Upper lobe of left lung (tissue), 6 donors: ENCODE measurements at regions not wholly inside any gene's neighbourhood (a gene's known extent, or its start where the extent isn't known, plus 50 kb on each side); places are given as distances from the start of the nearest gene placed in this dataset.

Source experiments
- ATAC-seq, 2 donors: fragments of 200-7000 bp; cut with Tn5 transposase; one replicate each; pipeline ENCODE4 v1.9.1; 2022; ENCODE audit warnings: mild to moderate bottlenecking in 2 of 2, moderate library complexity in 2 of 2; ENCODE audit not compliant: low FRiP score in 2 of 2
- DNase-seq, 2 donors: peaks; one replicate each; pipeline ENCODE4 v3.0.0-alpha.2; 2019 to 2020
- H3K27ac ChIP-seq, 4 donors: fragments of 200-600 bp; sonication (generic); one replicate each; pipeline ENCODE4 v1.5.1; 2016 to 2019
- H3K27me3 ChIP-seq, 4 donors: fragments of 200-600 bp; sonication (generic); one replicate each; pipeline ENCODE4 v1.5.1; 2017 to 2019
- H3K36me3 ChIP-seq, 4 donors: fragments of 200-600 bp; sonication (generic); one replicate each; pipeline ENCODE4 v1.5.1; 2016 to 2019
- H3K4me1 ChIP-seq, 4 donors: fragments of 200-600 bp; sonication (generic); one replicate each; pipeline ENCODE4 v1.5.1; 2018 to 2019
- H3K4me3 ChIP-seq, 4 donors: fragments of 200-600 bp; sonication (generic); one replicate each; pipeline ENCODE4 v1.5.1; 2017 to 2019; ENCODE audit warnings: mild to moderate bottlenecking in 2 of 4, moderate library complexity in 1 of 4
- H3K9me3 ChIP-seq, 4 donors: fragments of 200-600 bp; sonication (generic); one replicate each; pipeline ENCODE4 v1.5.1; 2018 to 2019
- CTCF ChIP-seq, 6 experiments: fragments of 450-650 bp in 4 of 6; fragments of 200-600 bp in 2 of 6; sonication (generic) in 2 of 6; IDR thresholded peaks; one replicate each; pipeline ENCODE4 v1.5.1; 2016 to 2019; ENCODE audit warnings: antibody characterized with exemption in 6 of 6
- EP300 ChIP-seq, 4 donors: sonication (generic); formaldehyde crosslinking; IDR thresholded peaks; one replicate each; pipeline ENCODE4 v1.5.1; 2017; ENCODE audit warnings: antibody characterized with exemption in 4 of 4, control low read depth in 2 of 4
- POLR2A ChIP-seq, 4 donors: fragments of 450-650 bp; IDR thresholded peaks; one replicate each; pipeline ENCODE4 v1.5.1; 2016 to 2017; ENCODE audit warnings: antibody characterized with exemption in 4 of 4, mild to moderate bottlenecking in 2 of 4
- POLR2AphosphoS5 ChIP-seq, 2 donors: sonication (generic); formaldehyde crosslinking; IDR thresholded peaks; one replicate each; pipeline ENCODE4 v1.5.1; 2017; ENCODE audit warnings: antibody characterized with exemption in 2 of 2
- WGBS, 2 donors: methylation state at CpG; one replicate each; pipeline ENCODE4 v1.1.5; 2017 to 2018; 5-methylcytosine and 5-hydroxymethylcytosine counted together
- donor health status: DM: no; HTN: no; CAD: no; lungs with moderate emphysema.
- donor health status: DM: no; HTN: yes; CAD: no; lungs with severe emphysema.

GRCh38 chr18:60846396-60846795, 473.8 kb upstream of the MC4R start:
- Histone ChIP-seq H3K27ac (no peak overlapping the region), H3K4me1 (no peaks in the 10 kb centered on the region), H3K36me3 (no peaks in the 10 kb centered on the region), H3K4me3 (no peak overlapping the region), H3K27me3 (no peaks in the 10 kb centered on the region), H3K9me3 (no peaks in the 10 kb centered on the region)
- ATAC-seq (no peak), DNase-seq (no peak)
- TF ChIP-seq EP300 (IDR thresholded peaks at IDR 0.05) (no peak), POLR2AphosphoS5 (IDR thresholded peaks at IDR 0.05) (no peak), POLR2A (IDR thresholded peaks at IDR 0.05) (no peak), CTCF (IDR thresholded peaks at IDR 0.05) (no peak)
- whole genome bisulfite sequencing, 2 donors, result 50 to 58% methylated on average over 6 of the region's 6 CpGs

GRCh38 chr18:60847517-60847916, 474.9 kb upstream of the MC4R start:
- Histone ChIP-seq H3K4me3 (no peak overlapping the region), H3K27me3 (no peaks in the 10 kb centered on the region), H3K27ac (no peak overlapping the region), H3K9me3 (no peaks in the 10 kb centered on the region), H3K4me1 (no peaks in the 10 kb centered on the region), H3K36me3 (no peaks in the 10 kb centered on the region)
- ATAC-seq, result no peak
- TF ChIP-seq CTCF (IDR thresholded peaks at IDR 0.05) (no peak), POLR2A (IDR thresholded peaks at IDR 0.05) (no peak), POLR2AphosphoS5 (IDR thresholded peaks at IDR 0.05) (no peak), EP300 (IDR thresholded peaks at IDR 0.05) (no peak)
- 66 to 72% methylated on average over 3 of the region's 3 CpGs for WGBS, 2 donors
- no peak for DNase-seq

GRCh38 chr18:60861575-60861974, 471.7 kb upstream of the CDH20 start:
- Histone ChIP-seq H3K27ac (no peak overlapping the region), H3K4me3 (no peak overlapping the region), H3K36me3 (no peaks in the 10 kb centered on the region), H3K4me1 (no peaks in the 10 kb centered on the region), H3K9me3 (no peaks in the 10 kb centered on the region), H3K27me3 (no peaks in the 10 kb centered on the region)
- ATAC-seq (no peak), DNase-seq (no peak)
- TF ChIP-seq POLR2A (IDR thresholded peaks at IDR 0.05) (no peak), CTCF (IDR thresholded peaks at IDR 0.05) (no peak), POLR2AphosphoS5 (IDR thresholded peaks at IDR 0.05) (no peak), EP300 (IDR thresholded peaks at IDR 0.05) (no peak)

GRCh38 chr18:60862988-60863387, 470.2 kb upstream of the CDH20 start:
- ATAC-seq, result no peak
- Histone ChIP-seq H3K36me3 (no peaks in the 10 kb centered on the region), H3K4me3 (no peak overlapping the region), H3K27me3 (no peaks in the 10 kb centered on the region), H3K27ac (no peak overlapping the region), H3K4me1 (no peaks in the 10 kb centered on the region), H3K9me3 (no peaks in the 10 kb centered on the region)
- DNase-seq, result no peak
- TF ChIP-seq POLR2AphosphoS5 (IDR thresholded peaks at IDR 0.05), result no peak
- TF ChIP-seq EP300 (IDR thresholded peaks at IDR 0.05), result no peak
- no peak for TF ChIP-seq CTCF (IDR thresholded peaks at IDR 0.05)
- no peak for TF ChIP-seq POLR2A (IDR thresholded peaks at IDR 0.05)
- 84 to 95% methylated on average over 3 of the region's 3 CpGs for WGBS, 2 donors

GRCh38 chr18:60865801-60866200, 467.4 kb upstream of the CDH20 start:
- TF ChIP-seq POLR2AphosphoS5 (IDR thresholded peaks at IDR 0.05) (no peak), EP300 (IDR thresholded peaks at IDR 0.05) (no peak), POLR2A (IDR thresholded peaks at IDR 0.05) (no peak), CTCF (IDR thresholded peaks at IDR 0.05) (no peak)

More at GRCh38 chr18:60865801-60866200, 467.4 kb upstream of the CDH20 start:
- Histone ChIP-seq H3K4me3 (no peak overlapping the region), H3K27ac (no peak overlapping the region), H3K4me1 (no peaks in the 10 kb centered on the region), H3K36me3 (no peaks in the 10 kb centered on the region), H3K9me3 (no peaks in the 10 kb centered on the region), H3K27me3 (no peaks in the 10 kb centered on the region)
- DNase-seq, result no peak
- ATAC-seq, result no peak
- 49 to 54% methylated on average over 2 of the region's 2 CpGs for WGBS, 2 donors
